WTC11 (cell line): ENCODE measurements at regions not wholly inside any gene's neighbourhood (a gene's known extent, or its start where the extent isn't known, plus 50 kb on each side); places are given as distances from the start of the nearest gene placed in this dataset.

ENCODE experiments used
- CREB1 ChIP-seq: sonication (generic); formaldehyde crosslinking; IDR thresholded peaks from 2 replicates; pipeline ENCODE4 v1.8.0; 2023; ENCODE audit warnings: mild to moderate bottlenecking, missing genetic modification reagents
- ESRRA ChIP-seq: sonication (generic); formaldehyde crosslinking; IDR thresholded peaks from 2 replicates; pipeline ENCODE4 v1.8.1; 2022; ENCODE audit warnings: mild to moderate bottlenecking, missing genetic modification reagents, borderline replicate concordance
- TF ChIP-seq, protein P1 (sequence below): fragments of 200-600 bp; IDR thresholded peaks from 2 replicates; pipeline ENCODE4 v1.8.0; 2022; ENCODE audit warnings: antibody characterized with exemption
- TF ChIP-seq, protein P2 (sequence below): sonication (generic); formaldehyde crosslinking; IDR thresholded peaks from 2 replicates; pipeline ENCODE4 v1.8.1; 2022; ENCODE audit warnings: missing genetic modification reagents, borderline replicate concordance

DNA sequence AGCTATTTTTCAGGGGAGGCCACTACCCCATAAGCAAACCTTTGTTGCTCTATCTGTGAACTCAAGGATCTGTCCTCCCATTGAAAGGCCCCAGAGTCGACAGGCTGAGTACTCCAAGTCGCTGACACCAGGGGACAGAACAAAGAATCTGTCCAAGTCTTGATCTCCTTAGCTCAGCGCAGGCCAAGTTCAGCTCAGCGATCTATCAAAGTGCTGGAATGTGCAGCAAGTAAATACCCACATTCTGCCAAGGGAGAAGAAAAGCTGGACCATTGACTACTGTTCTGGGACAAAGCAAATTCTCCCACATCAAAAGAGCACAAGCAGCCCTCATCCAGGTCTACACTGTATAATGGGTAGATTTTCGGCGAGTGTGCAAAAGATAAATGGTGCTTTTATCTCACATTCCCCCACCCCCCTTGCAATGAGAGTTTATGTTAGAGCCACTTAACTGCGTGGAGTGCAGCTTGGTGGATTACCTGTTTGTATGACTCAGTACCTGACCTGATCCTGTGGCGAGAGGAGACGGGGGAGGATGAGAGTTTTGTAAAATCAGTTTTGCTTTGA, 391.7 kb upstream of the SGCG start:
- TF ChIP-seq, protein P1, sequence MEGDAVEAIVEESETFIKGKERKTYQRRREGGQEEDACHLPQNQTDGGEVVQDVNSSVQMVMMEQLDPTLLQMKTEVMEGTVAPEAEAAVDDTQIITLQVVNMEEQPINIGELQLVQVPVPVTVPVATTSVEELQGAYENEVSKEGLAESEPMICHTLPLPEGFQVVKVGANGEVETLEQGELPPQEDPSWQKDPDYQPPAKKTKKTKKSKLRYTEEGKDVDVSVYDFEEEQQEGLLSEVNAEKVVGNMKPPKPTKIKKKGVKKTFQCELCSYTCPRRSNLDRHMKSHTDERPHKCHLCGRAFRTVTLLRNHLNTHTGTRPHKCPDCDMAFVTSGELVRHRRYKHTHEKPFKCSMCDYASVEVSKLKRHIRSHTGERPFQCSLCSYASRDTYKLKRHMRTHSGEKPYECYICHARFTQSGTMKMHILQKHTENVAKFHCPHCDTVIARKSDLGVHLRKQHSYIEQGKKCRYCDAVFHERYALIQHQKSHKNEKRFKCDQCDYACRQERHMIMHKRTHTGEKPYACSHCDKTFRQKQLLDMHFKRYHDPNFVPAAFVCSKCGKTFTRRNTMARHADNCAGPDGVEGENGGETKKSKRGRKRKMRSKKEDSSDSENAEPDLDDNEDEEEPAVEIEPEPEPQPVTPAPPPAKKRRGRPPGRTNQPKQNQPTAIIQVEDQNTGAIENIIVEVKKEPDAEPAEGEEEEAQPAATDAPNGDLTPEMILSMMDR = no peak
- no peak for TF ChIP-seq CREB1 (CRISPR knock-in tag)
- TF ChIP-seq, protein P2, sequence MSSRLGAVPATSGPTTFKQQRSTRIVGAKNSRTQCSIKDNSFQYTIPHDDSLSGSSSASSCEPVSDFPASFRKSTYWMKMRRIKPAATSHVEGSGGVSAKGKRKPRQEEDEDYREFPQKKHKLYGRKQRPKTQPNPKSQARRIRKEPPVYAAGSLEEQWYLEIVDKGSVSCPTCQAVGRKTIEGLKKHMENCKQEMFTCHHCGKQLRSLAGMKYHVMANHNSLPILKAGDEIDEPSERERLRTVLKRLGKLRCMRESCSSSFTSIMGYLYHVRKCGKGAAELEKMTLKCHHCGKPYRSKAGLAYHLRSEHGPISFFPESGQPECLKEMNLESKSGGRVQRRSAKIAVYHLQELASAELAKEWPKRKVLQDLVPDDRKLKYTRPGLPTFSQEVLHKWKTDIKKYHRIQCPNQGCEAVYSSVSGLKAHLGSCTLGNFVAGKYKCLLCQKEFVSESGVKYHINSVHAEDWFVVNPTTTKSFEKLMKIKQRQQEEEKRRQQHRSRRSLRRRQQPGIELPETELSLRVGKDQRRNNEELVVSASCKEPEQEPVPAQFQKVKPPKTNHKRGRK (CRISPR knock-in tag) = no peak
- no peak for TF ChIP-seq ESRRA (CRISPR knock-in tag)
